Neural progenitor cell (in vitro differentiated cells): ENCODE measurements at regions not wholly inside any gene's neighbourhood (a gene's known extent, or its start where the extent isn't known, plus 50 kb on each side); places are given as distances from the start of the nearest gene placed in this dataset.

Source experiments
- DNase-seq: peaks from one replicate; pipeline ENCODE4 v3.0.0-alpha.2; 2016; ENCODE audit warnings: low spot score
- H2AFZ ChIP-seq: fragments of 200-600 bp; sonication (generic); replicated peaks from 2 replicates; pipeline ENCODE4 v1.6.1; 2016; ENCODE audit warnings: antibody characterized with exemption
- H3F3A ChIP-seq: fragments of 200-600 bp; sonication (generic); 2 replicates; pipeline ENCODE4 v1.6.1; 2016; ENCODE audit warnings: antibody characterized with exemption, low read depth
- H3K27ac ChIP-seq: fragments of 200-600 bp; sonication (generic); 2 replicates; pipeline ENCODE4 v1.5.1; 2016; ENCODE audit warnings: mild to moderate bottlenecking
- H3K27me3 ChIP-seq: fragments of 200-600 bp; sonication (generic); 2 replicates; pipeline ENCODE4 v1.6.1; 2016; ENCODE audit warnings: mild to moderate bottlenecking, moderate library complexity
- H3K36me3 ChIP-seq: fragments of 200-600 bp; sonication (generic); 2 replicates; pipeline ENCODE4 v1.5.1; 2016
- H3K4me1 ChIP-seq: fragments of 200-600 bp; sonication (generic); 2 replicates; pipeline ENCODE4 v1.6.1; 2016; ENCODE audit warnings: mixed run types
- H3K4me2 ChIP-seq: fragments of 200-600 bp; sonication (generic); 2 replicates; pipeline ENCODE4 v1.6.1; 2016
- H3K4me3 ChIP-seq: fragments of 200-600 bp; sonication (generic); 2 replicates; pipeline ENCODE4 v1.5.1; 2016
- H3K79me2 ChIP-seq: fragments of 200-600 bp; sonication (generic); 2 replicates; pipeline ENCODE4 v1.6.1; 2016; ENCODE audit warnings: low read depth
- H3K9ac ChIP-seq: fragments of 200-600 bp; sonication (generic); 2 replicates; pipeline ENCODE4 v1.6.1; 2016
- H3K9me3 ChIP-seq: fragments of 200-600 bp; sonication (generic); 2 replicates; pipeline ENCODE4 v1.5.1; 2016; ENCODE audit warnings: low read depth
- H4K20me1 ChIP-seq: fragments of 200-600 bp; sonication (generic); 2 replicates; pipeline ENCODE4 v1.6.1; 2016; ENCODE audit warnings: low read depth
- H3K27ac Mint-ChIP-seq: 3 replicates; pipeline ENCODE4 v1.8.0; 2021; ENCODE audit warnings: mixed read lengths
- H3K27me3 Mint-ChIP-seq: 2 replicates; pipeline ENCODE4 v1.8.0; 2022; ENCODE audit warnings: low read depth, mild to moderate bottlenecking, inconsistent platforms, moderate library complexity, mixed read lengths; ENCODE audit not compliant: insufficient read depth
- H3K36me3 Mint-ChIP-seq: 3 replicates; pipeline ENCODE4 v1.8.0; 2021; ENCODE audit warnings: mixed read lengths
- H3K4me1 Mint-ChIP-seq: 3 replicates; pipeline ENCODE4 v1.8.0; 2021; ENCODE audit warnings: mixed read lengths
- H3K4me3 Mint-ChIP-seq: 3 replicates; pipeline ENCODE4 v1.8.0; 2021; ENCODE audit warnings: mild to moderate bottlenecking, moderate library complexity, mixed read lengths
- H3K9me3 Mint-ChIP-seq: 3 replicates; pipeline ENCODE4 v1.8.0; 2020; ENCODE audit warnings: mixed read lengths
- CTCF ChIP-seq: fragments of 200-600 bp; sonication (generic); IDR thresholded peaks from 2 replicates; pipeline ENCODE4 v1.5.1; 2017; ENCODE audit warnings: antibody characterized with exemption, mild to moderate bottlenecking
- EZH2 ChIP-seq: fragments of 200-600 bp; sonication (generic); IDR thresholded peaks from 2 replicates; pipeline ENCODE4 v1.6.1; 2017; ENCODE audit warnings: antibody characterized with exemption, mild to moderate bottlenecking, moderate library complexity
- EZH2phosphoT487 ChIP-seq: fragments of 200-600 bp; sonication (generic); IDR thresholded peaks from 2 replicates; pipeline ENCODE4 v1.6.1; 2017; ENCODE audit warnings: antibody characterized with exemption

DNA sequence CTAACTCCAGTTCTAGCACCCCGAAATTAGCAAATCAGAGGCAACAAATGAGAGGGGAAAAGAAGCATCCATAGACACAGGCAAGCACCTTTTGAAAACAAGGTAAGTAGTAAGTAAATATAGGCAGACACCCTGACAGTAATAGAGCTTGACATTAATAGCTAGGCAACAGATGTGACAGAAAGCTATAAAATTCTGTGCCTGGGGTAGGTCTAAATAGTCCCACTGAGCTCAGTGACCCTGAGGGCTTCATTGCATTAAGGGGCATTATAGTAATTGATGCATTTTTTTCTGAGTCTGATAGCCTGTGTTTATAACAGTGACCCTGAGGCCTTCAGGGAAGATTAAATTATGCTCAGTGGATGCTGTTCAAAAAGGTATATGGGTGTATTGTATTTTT is 197.1 kb downstream of the HIPK3 start:
- Histone ChIP-seq H3F3A (no peaks in the 10 kb centered on the region), H3K27me3 (no peaks in the 10 kb centered on the region), H3K27ac (no peak overlapping the region), H3K4me3 (no peak overlapping the region), H3K9me3 (no peaks in the 10 kb centered on the region), H4K20me1 (no peaks in the 10 kb centered on the region), H3K9ac (no peak overlapping the region), H3K4me1 (no peaks in the 10 kb centered on the region), H2AFZ (no peak overlapping the region), H3K4me2 (no peak overlapping the region), H3K36me3 (no peaks in the 10 kb centered on the region), H3K79me2 (no peaks in the 10 kb centered on the region)
- Mint-ChIP-seq H3K4me3 (no peak overlapping the region), H3K9me3 (no peaks in the 10 kb centered on the region), H3K27ac (no peak overlapping the region), H3K27me3 (no peaks in the 10 kb centered on the region), H3K4me1 (peaks cover 3% of the 10 kb centered on the region), H3K36me3 (no peaks in the 10 kb centered on the region)
- TF ChIP-seq CTCF: no peak
- TF ChIP-seq EZH2: no peak
- no peak for TF ChIP-seq EZH2phosphoT487
- DNase-seq: no peak

DNA sequence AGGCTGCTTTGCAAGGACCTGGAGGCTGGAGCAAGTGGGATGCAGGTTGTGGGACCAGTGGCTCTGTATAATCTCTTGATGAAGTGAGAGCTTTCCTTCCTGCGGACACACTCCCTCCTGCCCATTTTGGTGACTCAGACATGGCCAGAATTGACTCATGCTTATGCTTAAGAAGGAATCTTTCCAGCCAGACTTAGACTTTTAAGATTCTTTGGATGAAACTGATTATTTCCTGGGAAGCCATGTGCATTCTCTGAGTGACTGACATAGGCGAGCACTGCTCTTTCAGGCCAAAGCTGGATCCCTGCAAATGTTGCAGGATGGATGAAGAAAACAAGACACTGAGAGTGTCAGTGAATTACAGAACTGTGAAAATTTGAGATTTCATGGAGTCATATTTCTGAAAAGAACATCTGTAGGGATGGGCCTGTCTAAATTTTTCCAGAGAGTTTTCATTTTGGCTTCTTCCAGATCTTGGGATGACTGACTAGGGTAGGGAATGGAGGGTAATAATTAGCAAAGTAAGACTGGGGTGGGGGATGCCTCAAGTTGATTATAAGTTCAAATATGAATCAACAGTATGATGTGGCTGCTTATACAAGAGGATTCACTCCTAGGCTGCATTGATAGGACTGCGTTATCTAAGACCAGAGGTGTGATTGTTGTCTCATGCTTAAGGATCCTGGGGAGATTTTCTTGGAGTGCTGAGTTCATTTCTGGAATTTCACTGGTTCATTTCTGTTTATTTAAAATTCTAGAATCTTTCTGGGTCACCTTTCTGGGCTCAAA is 195.8 kb downstream of the HIPK3 start:
- no peaks in the 10 kb centered on the region for H3K9me3 Mint-ChIP-seq
- TF ChIP-seq EZH2: no peak
- no peaks in the 10 kb centered on the region for H3K27me3 Mint-ChIP-seq
- no peak overlapping the region for H3K27ac Mint-ChIP-seq
- no peak for DNase-seq
- H3K4me1 ChIP-seq: no peaks in the 10 kb centered on the region
- H2AFZ ChIP-seq: no peak overlapping the region
- no peaks in the 10 kb centered on the region for H3K9me3 ChIP-seq
- H3K4me3 Mint-ChIP-seq: no peak overlapping the region
- H3K79me2 ChIP-seq: no peaks in the 10 kb centered on the region
- H3K4me2 ChIP-seq: no peak overlapping the region
- peaks cover 3% of the 10 kb centered on the region for H3K4me1 Mint-ChIP-seq
- H3F3A ChIP-seq: no peaks in the 10 kb centered on the region
- H3K27ac ChIP-seq: no peak overlapping the region
- H3K27me3 ChIP-seq: no peaks in the 10 kb centered on the region
- H3K4me3 ChIP-seq: no peak overlapping the region
- no peak overlapping the region for H3K9ac ChIP-seq
- H4K20me1 ChIP-seq: no peaks in the 10 kb centered on the region
- no peaks in the 10 kb centered on the region for H3K36me3 Mint-ChIP-seq
- H3K36me3 ChIP-seq: no peaks in the 10 kb centered on the region

GRCh38 chr11:33451364-33451763 is 194.2 kb downstream of the HIPK3 start:
- TF ChIP-seq CTCF: no peak
- no peak for TF ChIP-seq EZH2phosphoT487
- no peak for TF ChIP-seq EZH2
- Histone ChIP-seq H3K36me3 (no peaks in the 10 kb centered on the region), H3K9ac (no peak overlapping the region), H3K4me1 (no peaks in the 10 kb centered on the region), H3K4me2 (no peak overlapping the region), H3K4me3 (no peak overlapping the region), H3F3A (no peaks in the 10 kb centered on the region), H4K20me1 (no peaks in the 10 kb centered on the region), H3K9me3 (no peaks in the 10 kb centered on the region), H3K27me3 (no peaks in the 10 kb centered on the region), H2AFZ (no peak overlapping the region), H3K79me2 (no peaks in the 10 kb centered on the region), H3K27ac (no peak overlapping the region)
- H3K27me3 Mint-ChIP-seq: no peaks in the 10 kb centered on the region
- H3K4me1 Mint-ChIP-seq: peaks cover 3% of the 10 kb centered on the region
- DNase-seq: no peak
- H3K4me3 Mint-ChIP-seq: no peak overlapping the region
- no peaks in the 10 kb centered on the region for H3K9me3 Mint-ChIP-seq
- H3K36me3 Mint-ChIP-seq: no peaks in the 10 kb centered on the region
- H3K27ac Mint-ChIP-seq: no peak overlapping the region

- Histone ChIP-seq H3K27me3 (no peaks in the 10 kb centered on the region), H3F3A (no peaks in the 10 kb centered on the region), H3K27ac (no peak overlapping the region), H3K79me2 (no peaks in the 10 kb centered on the region), H3K4me1 (no peaks in the 10 kb centered on the region), H3K4me2 (no peak overlapping the region), H3K36me3 (no peaks in the 10 kb centered on the region), H4K20me1 (no peaks in the 10 kb centered on the region), H3K9ac (no peak overlapping the region), H3K4me3 (no peak overlapping the region), H2AFZ (no peak overlapping the region), H3K9me3 (no peaks in the 10 kb centered on the region)
- no peaks in the 10 kb centered on the region for H3K9me3 Mint-ChIP-seq
- no peak for TF ChIP-seq CTCF
- TF ChIP-seq EZH2: no peak
- no peak for TF ChIP-seq EZH2phosphoT487
- H3K4me3 Mint-ChIP-seq: no peak overlapping the region
- H3K4me1 Mint-ChIP-seq: peaks cover 3% of the 10 kb centered on the region
- H3K27ac Mint-ChIP-seq: no peak overlapping the region
- H3K36me3 Mint-ChIP-seq: no peaks in the 10 kb centered on the region
- H3K27me3 Mint-ChIP-seq: peaks cover 2% of the 10 kb centered on the region
- no peak for DNase-seq
Observed at GRCh38 chr11:33449798-33450197, 192.6 kb downstream of the HIPK3 start.
